Epithelial cell of prostate (primary cell): ENCODE measurements at regions not wholly inside any gene's neighbourhood (a gene's known extent, or its start where the extent isn't known, plus 50 kb on each side); places are given as distances from the start of the nearest gene placed in this dataset.

ENCODE experiments used
- DNase-seq: peaks from one replicate; pipeline ENCODE4 v3.0.0-alpha.2; 2011; ENCODE audit warnings: low read depth, low spot score
- H3K27ac ChIP-seq: fragments of 450-650 bp; 2 replicates; pipeline ENCODE4 v1.5.1; 2017; ENCODE audit warnings: mild to moderate bottlenecking

DNA sequence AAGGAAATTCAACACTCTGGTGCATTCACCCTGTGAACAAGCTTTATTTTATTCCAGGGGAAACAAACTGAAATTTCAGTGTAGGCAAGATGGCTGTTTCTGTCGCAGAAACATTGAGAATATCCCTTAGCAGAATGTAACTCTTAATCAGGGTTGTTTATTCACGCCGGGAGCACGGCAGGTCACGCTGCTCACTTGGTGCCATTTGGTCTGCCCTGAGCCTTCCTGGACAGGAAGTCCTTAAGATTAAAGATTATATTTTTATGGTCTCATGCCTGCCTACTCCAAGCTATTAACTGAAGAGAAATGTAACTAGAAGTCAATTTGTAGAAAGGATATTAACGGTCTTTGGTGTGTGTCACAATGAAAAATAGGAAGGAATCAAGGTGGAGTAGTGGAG is 185.3 kb upstream of the ARGLU1 start:
- H3K27ac ChIP-seq, result no peak overlapping the region
- no peak for DNase-seq

GRCh38 chr13:106752584-106753170 is 184.7 kb upstream of the ARGLU1 start:
- DNase-seq, result no peak
- H3K27ac ChIP-seq, result no peak overlapping the region

GRCh38 chr13:106748785-106749184 is 180.8 kb upstream of the ARGLU1 start:
- no peak for DNase-seq
- H3K27ac ChIP-seq, result no peak overlapping the region

DNA sequence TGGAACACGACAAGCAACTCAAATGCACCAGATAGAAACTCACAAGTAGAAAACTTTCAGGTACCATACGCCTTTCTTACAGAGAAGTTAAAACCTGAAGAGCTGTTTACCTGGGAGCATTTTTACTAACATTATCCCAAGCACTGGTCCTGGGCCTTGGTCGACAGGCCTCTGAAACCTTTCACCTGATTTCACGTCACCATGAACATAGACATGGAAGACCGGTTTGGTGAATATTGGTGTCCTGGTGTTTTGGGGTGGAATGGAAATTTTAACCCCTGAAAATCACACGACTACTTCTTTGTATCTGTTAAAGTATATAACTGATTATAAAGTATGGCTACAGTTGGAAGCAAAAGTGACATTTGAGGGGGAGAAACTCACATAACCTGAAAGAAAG is 176.6 kb upstream of the ARGLU1 start:
- DNase-seq, result no peak
- H3K27ac ChIP-seq, result no peak overlapping the region

GRCh38 chr13:106738186-106738678 is 170.3 kb upstream of the ARGLU1 start:
- no peak for DNase-seq
- no peak overlapping the region for H3K27ac ChIP-seq

DNA sequence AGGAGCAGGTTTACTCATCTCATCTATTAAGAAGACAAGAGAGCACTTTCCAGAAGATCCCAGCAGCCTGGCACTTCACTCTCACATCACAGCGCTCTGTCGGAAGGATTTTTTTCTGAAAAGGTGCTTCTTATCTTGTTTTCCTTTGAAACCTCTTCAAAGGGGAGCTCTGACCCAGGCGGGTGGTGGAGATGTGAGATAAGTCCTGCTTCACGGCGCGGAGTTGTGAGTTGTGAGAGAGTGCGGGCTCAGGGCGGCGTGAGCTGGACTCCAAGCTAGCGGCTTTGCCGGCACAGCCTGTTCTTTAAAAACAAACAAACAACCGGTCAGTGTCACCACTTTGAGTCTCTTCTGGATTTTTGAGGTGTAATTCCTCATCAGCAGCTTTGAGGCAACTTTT is 169.0 kb upstream of the ARGLU1 start:
- no peak overlapping the region for H3K27ac ChIP-seq
- no peak for DNase-seq

- DNase-seq, result no peak
- H3K27ac ChIP-seq, result no peak overlapping the region
These were observed 166.3 kb upstream of the ARGLU1 start for GRCh38 chr13:106734198-106734597.

DNA sequence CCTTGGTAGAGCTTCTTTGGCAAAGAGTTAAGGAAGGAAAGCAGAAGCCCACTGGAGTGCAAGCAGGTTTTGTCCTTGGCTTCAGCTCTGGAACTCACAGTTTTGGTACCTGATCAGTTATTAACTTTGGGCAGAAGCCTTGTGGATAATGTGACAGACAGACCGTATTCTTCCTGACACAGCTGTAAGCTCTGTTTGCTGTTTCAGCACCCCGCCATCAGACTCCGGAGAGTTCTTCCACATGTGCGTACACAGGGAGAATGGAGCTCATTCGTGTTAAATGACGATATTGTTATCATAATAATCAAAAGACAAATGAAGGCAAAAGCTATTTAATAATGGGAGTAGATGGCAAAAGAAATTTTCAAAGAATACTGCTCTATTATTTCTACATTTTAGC is 155.1 kb upstream of the ARGLU1 start:
- H3K27ac ChIP-seq, result no peak overlapping the region
- DNase-seq, result no peak

DNA sequence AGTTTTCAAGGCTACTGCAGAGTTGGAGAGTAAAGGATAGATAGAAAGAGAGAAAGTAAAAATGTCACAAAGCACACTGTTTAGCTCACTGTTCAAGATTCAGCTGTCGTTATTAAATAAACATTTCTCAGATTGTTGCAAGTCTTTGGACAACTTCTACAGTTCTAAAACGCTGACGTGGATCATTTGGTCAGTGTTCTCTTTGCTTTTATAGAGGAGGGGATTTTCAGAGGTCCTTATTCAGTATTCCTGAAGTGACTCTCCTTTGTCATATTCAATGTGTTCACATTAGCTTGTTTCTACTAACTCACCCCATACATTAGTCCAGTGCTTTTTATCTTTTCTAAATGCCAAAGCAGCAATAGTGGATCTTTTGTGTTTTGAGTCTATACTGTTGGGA is 154.7 kb upstream of the ARGLU1 start:
- no peak for DNase-seq
- H3K27ac ChIP-seq, result no peak overlapping the region

GRCh38 chr13:106721599-106721998 is 153.7 kb upstream of the ARGLU1 start:
- no peak for DNase-seq
- no peak overlapping the region for H3K27ac ChIP-seq

GRCh38 chr13:106714271-106714982 is 146.5 kb upstream of the ARGLU1 start:
- H3K27ac ChIP-seq, result no peak overlapping the region

DNA sequence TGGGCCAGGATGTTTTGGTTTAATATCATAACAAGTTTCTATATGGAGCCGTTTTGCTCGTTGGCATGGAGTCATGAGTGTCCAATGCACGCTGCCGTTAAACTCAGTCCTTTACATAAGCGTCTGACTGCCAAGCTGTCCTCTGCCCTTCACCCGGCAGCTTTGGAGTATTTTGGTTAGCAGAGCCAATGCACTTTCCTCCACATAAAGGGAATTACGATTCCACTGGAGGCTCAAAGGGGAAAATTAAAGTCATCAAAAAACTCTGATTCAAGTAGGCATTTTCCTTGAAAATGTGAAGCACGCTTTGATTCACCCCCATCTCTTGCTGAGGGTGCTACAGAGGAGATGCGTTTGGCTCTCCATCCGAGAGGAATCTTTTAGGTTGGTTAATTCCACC is 144.4 kb upstream of the ARGLU1 start:
- no peak overlapping the region for H3K27ac ChIP-seq
- DNase-seq, result no peak

More at GRCh38 chr13:106714271-106714982, 146.5 kb upstream of the ARGLU1 start:
- no peak for DNase-seq

DNA sequence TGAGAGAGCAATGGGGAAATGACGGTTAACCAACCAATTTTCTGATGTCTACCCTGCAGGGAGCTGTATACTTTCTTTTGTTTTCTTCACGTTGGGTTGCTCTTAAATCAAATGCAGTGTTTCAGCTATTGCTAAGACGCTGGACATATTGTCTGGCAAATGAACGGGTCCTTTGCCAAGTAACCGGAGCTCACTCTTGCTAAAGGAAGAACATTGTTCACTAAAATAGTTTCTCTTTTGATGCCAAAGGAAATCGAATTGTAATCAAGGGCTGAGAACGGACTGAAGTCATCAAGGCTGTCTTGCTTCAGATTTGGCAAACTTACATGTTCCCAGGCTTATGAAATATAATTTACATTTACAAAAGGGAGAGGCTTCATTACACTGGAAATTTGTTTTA is 142.3 kb upstream of the ARGLU1 start:
- H3K27ac ChIP-seq, result no peak overlapping the region
- DNase-seq, result no peak

DNA sequence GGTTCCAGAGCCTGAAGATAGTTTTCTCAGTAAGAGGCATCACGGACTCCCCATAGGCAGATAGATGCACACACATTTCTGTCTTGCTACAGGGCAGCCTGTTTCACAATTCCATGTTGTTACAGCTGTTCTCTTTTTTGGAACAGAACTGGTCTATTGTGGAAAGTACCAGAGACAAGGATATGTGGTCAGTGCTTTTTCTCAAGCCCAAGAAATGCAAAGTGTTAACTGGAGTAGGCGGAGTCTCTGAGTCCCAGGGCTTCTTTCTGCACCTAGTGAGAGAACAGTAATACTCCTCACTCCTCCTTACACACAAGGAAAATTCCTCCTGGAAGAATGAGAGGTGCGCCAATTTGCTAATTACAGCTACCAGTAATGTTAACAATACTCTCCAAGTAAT is 141.6 kb upstream of the ARGLU1 start:
- no peak overlapping the region for H3K27ac ChIP-seq
- DNase-seq, result no peak

GRCh38 chr13:106702505-106702904 is 134.6 kb upstream of the ARGLU1 start:
- DNase-seq, result no peak
- H3K27ac ChIP-seq, result no peak overlapping the region

GRCh38 chr13:106701771-106702341 is 133.9 kb upstream of the ARGLU1 start:
- no peak for DNase-seq

GRCh38 chr13:106700439-106700838 is 132.5 kb upstream of the ARGLU1 start:
- DNase-seq, result no peak
- no peak overlapping the region for H3K27ac ChIP-seq

More at GRCh38 chr13:106701771-106702341, 133.9 kb upstream of the ARGLU1 start:
- no peak overlapping the region for H3K27ac ChIP-seq

DNA sequence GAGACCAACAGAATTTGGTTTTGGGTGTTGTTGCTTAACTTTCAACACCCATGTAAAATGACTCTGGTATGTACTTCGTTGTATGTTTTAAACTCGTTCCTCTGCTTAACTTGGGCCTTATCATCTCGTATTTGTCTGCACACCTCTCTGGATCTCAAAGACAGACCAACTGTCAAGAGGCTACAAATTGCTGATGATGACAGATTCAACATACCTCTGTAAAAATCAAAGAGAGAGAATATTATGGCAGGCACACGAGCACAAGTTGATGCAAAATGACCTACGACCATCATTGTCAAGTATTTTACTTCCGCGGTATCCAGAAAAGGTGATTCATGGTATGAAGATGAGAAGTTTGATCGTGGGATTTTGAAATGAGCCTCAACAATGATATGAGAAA is 132.1 kb upstream of the ARGLU1 start:
- H3K27ac ChIP-seq, result no peak overlapping the region
- DNase-seq, result no peak

DNA sequence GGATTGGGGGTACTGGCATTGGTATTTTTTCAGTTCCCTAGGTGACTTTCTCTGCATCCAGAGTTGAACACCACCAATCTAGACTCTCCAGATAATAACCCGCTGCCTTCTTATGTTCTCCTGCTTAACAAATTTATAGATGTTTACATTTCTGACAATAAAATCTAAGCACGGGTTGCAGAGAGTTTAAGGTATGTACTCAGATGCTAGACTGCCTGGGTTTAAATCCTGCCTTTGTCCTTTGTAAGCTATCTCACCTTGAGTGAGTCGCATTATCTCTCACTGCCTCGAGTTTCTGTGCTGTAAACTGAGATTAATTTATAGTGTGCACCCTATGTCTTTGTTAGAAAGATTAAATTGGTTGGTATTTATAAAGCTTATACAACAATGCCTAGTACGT is 131.4 kb upstream of the ARGLU1 start:
- H3K27ac ChIP-seq, result no peak overlapping the region
- no peak for DNase-seq

DNA sequence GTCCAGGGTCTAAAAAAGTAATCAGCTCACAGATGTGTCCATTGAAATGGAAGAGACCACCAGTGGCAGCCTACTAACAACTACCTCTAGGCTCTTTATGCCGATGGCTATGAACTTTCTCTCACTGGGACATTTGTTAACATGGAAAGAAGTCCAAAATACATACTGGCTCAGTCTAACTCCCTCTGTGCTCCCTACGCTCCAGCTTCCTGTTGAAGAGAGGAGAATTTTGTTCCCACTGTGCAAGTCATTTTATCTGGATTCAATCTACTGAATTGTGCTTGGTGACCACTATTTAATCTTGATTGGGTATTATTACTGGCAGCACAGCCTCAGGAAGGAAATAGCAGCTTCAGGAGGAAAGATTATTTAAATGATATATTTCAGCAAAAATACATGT is 128.8 kb upstream of the ARGLU1 start:
- DNase-seq, result no peak
- no peak overlapping the region for H3K27ac ChIP-seq

- no peak for DNase-seq
These were observed 128.2 kb upstream of the ARGLU1 start for GRCh38 chr13:106696140-106696539.

DNA sequence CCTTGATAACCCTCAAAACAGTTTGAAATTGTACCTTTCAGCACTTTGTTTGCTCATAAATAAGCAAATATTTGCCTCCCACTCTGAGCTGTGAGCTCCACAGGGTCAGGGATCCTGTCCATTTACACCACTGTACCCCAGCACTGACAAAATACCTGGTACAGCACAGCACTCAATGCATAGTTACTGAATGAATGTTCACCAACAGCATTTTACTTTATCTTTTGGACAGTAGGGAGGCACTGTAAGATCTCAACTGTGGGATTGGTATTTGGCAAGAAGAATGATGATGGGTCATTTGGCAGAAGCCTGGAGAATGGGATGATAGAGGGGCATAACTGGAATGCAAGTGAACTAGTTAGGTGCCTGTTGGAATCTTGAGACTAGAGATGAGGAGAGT is 127.2 kb upstream of the ARGLU1 start:
- no peak for DNase-seq
- no peak overlapping the region for H3K27ac ChIP-seq

More at GRCh38 chr13:106696140-106696539, 128.2 kb upstream of the ARGLU1 start:
- H3K27ac ChIP-seq, result no peak overlapping the region
